Progenitor cell of endocrine pancreas (in vitro differentiated cells): ENCODE measurements at regions not wholly inside any gene's neighbourhood (a gene's known extent, or its start where the extent isn't known, plus 50 kb on each side); places are given as distances from the start of the nearest gene placed in this dataset.
"Not testable (repeated sequence)": the region's sequence is repeated elsewhere in the genome, so short reads cannot be mapped to it uniquely, and the experiment has no call there.

ENCODE experiments used
- DNase-seq: peaks from one replicate; pipeline ENCODE4 v3.0.0; 2021; ENCODE audit warnings: low spot score; ENCODE audit not compliant: unreplicated experiment
- H3K27ac Mint-ChIP-seq: 2 replicates; pipeline ENCODE4 v1.8.0; 2021; ENCODE audit warnings: mild to moderate bottlenecking, moderate library complexity, mixed read lengths
- H3K27me3 Mint-ChIP-seq: 2 replicates; pipeline ENCODE4 v1.8.0; 2021; ENCODE audit warnings: mixed read lengths
- H3K36me3 Mint-ChIP-seq: 2 replicates; pipeline ENCODE4 v1.8.0; 2022; ENCODE audit warnings: mixed read lengths; ENCODE audit not compliant: insufficient read depth
- H3K4me1 Mint-ChIP-seq: 2 replicates; pipeline ENCODE4 v1.8.0; 2021; ENCODE audit warnings: low read depth, mixed read lengths
- H3K4me3 Mint-ChIP-seq: 2 replicates; pipeline ENCODE4 v1.8.0; 2021; ENCODE audit warnings: low read depth, mild to moderate bottlenecking, moderate library complexity, mixed read lengths
- H3K9me3 Mint-ChIP-seq: 2 replicates; pipeline ENCODE4 v1.8.0; 2021; ENCODE audit warnings: low read depth, mixed read lengths
- TF ChIP-seq, protein P1 (sequence below): fragments of 200-600 bp; sonication (generic); IDR thresholded peaks from one replicate; pipeline ENCODE4 v1.5.0; 2021; ENCODE audit warnings: antibody characterized with exemption, mild to moderate bottlenecking; ENCODE audit not compliant: unreplicated experiment

DNA sequence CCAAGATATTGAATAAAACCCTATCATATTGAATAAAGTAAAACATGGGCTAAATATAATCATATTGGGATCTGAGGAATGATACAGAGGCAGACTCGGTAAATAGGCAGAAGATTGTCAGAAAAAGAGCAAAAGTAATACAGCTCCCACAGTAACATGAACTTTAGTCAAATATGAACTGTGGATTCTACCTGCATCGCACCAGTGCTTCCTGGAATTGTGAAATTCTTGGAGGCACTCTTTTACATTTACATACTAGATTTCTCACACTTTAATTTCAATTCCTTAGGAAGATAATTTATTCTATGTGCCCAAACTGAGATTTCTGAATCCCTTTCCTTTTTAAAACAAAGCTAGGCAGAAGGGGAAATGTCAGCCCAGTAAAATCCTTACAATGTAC lies 325.1 kb upstream of the SLC39A10 start:
- Mint-ChIP-seq H3K4me1 (no peaks in the 10 kb centered on the region), H3K36me3 (no peaks in the 10 kb centered on the region), H3K27me3 (no peaks in the 10 kb centered on the region), H3K9me3 (no peaks in the 10 kb centered on the region), H3K27ac (no peak overlapping the region), H3K4me3 (no peak overlapping the region)
- TF ChIP-seq, protein P1, sequence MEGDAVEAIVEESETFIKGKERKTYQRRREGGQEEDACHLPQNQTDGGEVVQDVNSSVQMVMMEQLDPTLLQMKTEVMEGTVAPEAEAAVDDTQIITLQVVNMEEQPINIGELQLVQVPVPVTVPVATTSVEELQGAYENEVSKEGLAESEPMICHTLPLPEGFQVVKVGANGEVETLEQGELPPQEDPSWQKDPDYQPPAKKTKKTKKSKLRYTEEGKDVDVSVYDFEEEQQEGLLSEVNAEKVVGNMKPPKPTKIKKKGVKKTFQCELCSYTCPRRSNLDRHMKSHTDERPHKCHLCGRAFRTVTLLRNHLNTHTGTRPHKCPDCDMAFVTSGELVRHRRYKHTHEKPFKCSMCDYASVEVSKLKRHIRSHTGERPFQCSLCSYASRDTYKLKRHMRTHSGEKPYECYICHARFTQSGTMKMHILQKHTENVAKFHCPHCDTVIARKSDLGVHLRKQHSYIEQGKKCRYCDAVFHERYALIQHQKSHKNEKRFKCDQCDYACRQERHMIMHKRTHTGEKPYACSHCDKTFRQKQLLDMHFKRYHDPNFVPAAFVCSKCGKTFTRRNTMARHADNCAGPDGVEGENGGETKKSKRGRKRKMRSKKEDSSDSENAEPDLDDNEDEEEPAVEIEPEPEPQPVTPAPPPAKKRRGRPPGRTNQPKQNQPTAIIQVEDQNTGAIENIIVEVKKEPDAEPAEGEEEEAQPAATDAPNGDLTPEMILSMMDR, result no peak
- DNase-seq, result no peak

DNA sequence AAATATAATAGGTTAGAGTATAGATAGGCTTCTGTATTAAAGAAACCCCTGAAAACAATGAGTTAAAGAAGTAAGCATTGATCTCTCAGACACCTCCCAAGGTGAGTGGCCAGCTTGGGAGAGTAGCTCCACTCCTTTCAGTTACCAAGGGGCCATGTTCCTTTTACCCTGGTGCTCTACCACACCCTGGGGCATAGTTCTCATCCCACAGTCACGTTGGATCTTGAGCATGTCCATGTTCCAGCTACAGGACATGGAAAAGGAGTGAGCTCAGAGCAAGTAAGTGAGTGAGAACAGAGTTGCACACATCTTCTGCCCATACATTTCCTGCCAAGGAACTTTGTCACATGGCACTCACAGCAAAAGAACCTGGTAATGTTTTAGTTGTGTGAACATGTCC lies 325.9 kb upstream of the SLC39A10 start:
- no peaks in the 10 kb centered on the region for H3K27me3 Mint-ChIP-seq
- H3K4me3 Mint-ChIP-seq, result no peak overlapping the region
- DNase-seq, result no peak
- no peaks in the 10 kb centered on the region for H3K4me1 Mint-ChIP-seq
- TF ChIP-seq, protein P1, result no peak
- H3K27ac Mint-ChIP-seq, result no peak overlapping the region
- no peaks in the 10 kb centered on the region for H3K36me3 Mint-ChIP-seq
- H3K9me3 Mint-ChIP-seq, result no peaks in the 10 kb centered on the region

DNA sequence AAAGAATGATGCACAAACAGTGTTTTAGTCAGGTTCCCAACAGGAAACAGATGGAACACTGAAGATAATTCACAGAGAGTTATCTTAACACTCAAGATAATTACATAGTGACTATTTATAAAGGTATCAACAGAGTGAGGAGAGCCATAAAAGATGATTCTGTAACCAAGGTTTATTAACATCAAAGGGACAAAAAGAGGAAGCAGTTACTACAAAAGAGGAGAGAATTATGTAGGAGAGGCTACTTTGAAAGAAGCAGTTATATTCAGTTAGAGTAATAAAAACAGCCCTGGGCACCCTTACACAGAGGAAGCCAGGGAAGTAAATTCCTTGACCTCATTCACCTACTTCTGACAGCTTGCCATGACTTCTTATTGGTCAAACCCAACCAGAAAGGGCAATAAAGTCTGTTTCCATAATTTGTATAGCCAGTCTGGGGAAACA lies 326.5 kb upstream of the SLC39A10 start:
- no peak overlapping the region for H3K4me3 Mint-ChIP-seq
- no peaks in the 10 kb centered on the region for H3K4me1 Mint-ChIP-seq
- no peaks in the 10 kb centered on the region for H3K9me3 Mint-ChIP-seq
- TF ChIP-seq, protein P1, result no peak
- DNase-seq, result no peak
- no peaks in the 10 kb centered on the region for H3K36me3 Mint-ChIP-seq
- H3K27me3 Mint-ChIP-seq, result no peaks in the 10 kb centered on the region
- H3K27ac Mint-ChIP-seq, result no peak overlapping the region

DNA sequence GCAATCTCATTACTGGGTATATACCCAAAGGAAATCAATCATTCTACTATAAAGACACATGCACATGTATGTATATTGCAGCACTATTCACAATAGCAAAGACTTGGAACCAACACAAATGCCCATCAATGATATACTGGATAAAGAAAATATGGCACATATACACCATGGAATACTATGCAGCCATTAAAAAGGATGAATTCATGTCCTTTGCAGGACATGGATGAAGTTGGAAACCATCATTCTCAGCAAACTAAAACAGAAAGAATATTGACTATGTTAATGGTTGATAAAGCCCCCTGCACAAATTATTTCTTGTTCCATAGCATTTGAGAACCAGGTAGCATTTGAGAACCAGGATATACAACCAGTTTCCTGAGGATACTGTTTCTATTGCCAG lies 327.2 kb upstream of the SLC39A10 start:
- DNase-seq, H3K4me3 Mint-ChIP-seq: not testable (repeated sequence)

DNA sequence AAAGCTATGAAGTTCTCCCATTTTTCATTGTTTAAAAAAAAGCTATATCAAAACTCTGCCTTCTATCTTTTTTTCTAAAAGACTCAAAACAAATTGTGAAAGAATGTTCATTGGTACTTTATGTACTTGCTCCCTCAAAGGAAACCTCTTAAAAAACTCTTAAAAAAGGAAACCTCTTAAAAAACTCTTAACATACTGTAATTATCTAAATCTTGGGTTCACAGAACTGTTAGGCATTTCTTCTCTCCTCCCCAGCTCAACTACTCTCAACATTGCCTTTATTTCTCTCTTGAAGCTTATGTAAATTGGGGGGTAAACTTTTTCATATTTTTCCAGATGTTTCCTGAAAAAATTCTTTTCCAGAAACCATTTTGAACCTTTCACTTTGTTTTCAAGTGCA lies 330.5 kb upstream of the SLC39A10 start:
- TF ChIP-seq, protein P1, result no peak
- H3K9me3 Mint-ChIP-seq, result no peaks in the 10 kb centered on the region
- H3K4me1 Mint-ChIP-seq, result no peaks in the 10 kb centered on the region
- H3K4me3 Mint-ChIP-seq, result no peak overlapping the region
- H3K36me3 Mint-ChIP-seq, result no peaks in the 10 kb centered on the region
- DNase-seq, result no peak
- H3K27me3 Mint-ChIP-seq, result no peaks in the 10 kb centered on the region
- no peak overlapping the region for H3K27ac Mint-ChIP-seq

More for the DNA sequence above, 327.2 kb upstream of the SLC39A10 start:
- H3K27ac Mint-ChIP-seq, H3K27me3 Mint-ChIP-seq, H3K36me3 Mint-ChIP-seq, H3K9me3 Mint-ChIP-seq, H3K4me1 Mint-ChIP-seq: not testable (repeated sequence)

DNA sequence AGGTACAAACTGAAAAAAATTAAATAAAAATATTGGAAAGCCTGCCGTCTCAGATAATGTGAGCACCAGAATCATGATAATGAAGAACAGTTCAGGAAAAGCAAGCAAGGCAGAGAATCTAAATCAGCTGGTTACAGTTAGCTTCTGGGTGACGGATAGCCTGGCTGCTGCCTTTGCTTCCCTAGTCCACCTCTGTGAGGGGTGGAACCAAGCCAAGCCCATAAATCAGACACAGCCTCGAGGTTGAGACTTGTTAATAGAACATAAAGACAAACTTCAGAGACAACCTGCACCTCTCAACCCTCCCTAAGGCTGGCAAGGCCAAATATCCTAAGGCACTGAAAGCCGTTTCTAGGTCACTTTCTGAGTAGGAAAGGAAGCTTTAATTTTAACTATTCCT lies 334.7 kb upstream of the SLC39A10 start:
- Mint-ChIP-seq H3K27ac (no peak overlapping the region), H3K27me3 (no peaks in the 10 kb centered on the region), H3K4me1 (no peaks in the 10 kb centered on the region), H3K4me3 (no peak overlapping the region), H3K9me3 (no peaks in the 10 kb centered on the region), H3K36me3 (no peaks in the 10 kb centered on the region)
- TF ChIP-seq, protein P1, result no peak
- DNase-seq, result no peak
